ENCODE measurements at regions not wholly inside any gene's neighbourhood (a gene's known extent, or its start where the extent isn't known, plus 50 kb on each side); places are given as distances from the start of the nearest gene placed in this dataset.
"Not testable (repeated sequence)": the region's sequence is repeated elsewhere in the genome, so short reads cannot be mapped to it uniquely, and the experiment has no call there.

DNA sequence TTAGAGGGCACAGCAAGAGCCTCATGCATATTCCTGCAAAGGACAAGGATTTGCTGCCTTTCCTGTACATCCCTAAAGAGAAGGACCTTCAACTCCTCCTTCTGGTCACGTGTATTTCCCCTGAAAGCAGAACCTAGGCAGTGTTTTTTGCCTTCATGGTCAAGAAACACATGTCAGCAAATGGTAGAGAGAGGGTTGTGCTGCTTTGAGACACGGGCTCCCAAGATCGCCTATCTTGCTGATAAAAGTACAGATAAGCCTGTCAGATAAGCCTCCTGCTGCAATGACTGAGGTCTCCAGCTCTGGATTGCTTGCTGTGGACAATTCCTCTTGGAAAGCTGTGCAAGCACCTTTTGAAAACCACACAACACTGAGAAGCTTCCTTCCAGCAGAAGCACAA lies 580.8 kb downstream of the CBLN4 start:
- Mint-ChIP-seq H3K9me3 (peaks cover 0 to 9% (median 5%) of the 10 kb centered on the region in 8 donors), H3K4me1 (no peaks in the 10 kb centered on the region), H3K27me3 (peaks cover 0 to 2% of the 10 kb centered on the region in 2 donors), H3K36me3 (no peaks in the 10 kb centered on the region), H3K4me3 (no peak overlapping the region), H3K27ac (no peak overlapping the region)
- intact Hi-C loops (cut with micrococcal nuclease) = no loop called here
- DNase-seq = no peak
- no peak overlapping the region for H3K27ac ChIP-seq (ENCODE audit: low read depth, low read length)
- no peaks in the 10 kb centered on the region for H3K27me3 ChIP-seq (ENCODE audit: insufficient read depth, low read length)
- no peaks in the 10 kb centered on the region for H3K4me1 ChIP-seq (ENCODE audit: insufficient read depth, low read length)
- no peaks in the 10 kb centered on the region for H3K9me3 ChIP-seq (ENCODE audit: control insufficient read depth in 1 of 2, low read length in 2 of 2)
- H3K36me3 ChIP-seq (ENCODE audit: insufficient read depth, low read length) = no peaks in the 10 kb centered on the region
- H3K4me3 ChIP-seq (ENCODE audit: low read length in 2 of 2) = no peak overlapping the region
- ChIA-PET CTCF (ENCODE audit: partially characterized antibody) (no interaction called here), POLR2A (ENCODE audit: partially characterized antibody) (no interaction called here)

DNA sequence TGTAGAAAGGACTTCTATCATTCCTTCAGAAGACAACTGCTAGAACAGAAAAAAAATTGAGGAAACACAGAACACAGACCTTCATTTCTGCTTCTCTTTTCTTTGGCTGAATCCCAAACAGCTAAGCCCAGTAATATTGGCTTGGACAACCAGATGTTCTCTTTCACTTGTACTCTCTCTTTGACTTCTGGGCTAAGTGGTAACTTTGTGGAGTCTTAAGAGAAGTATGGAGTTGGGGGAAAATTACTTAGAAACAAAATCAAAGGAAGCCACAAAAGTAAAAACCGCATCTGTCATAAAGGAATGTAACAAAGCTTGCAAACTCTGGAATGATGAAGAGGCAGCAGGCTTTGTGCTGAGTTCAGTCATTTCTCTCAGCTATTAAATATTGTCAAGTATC lies 587.5 kb downstream of the CBLN4 start:
- Mint-ChIP-seq H3K4me1 (no peaks in the 10 kb centered on the region), H3K27me3 (no peaks in the 10 kb centered on the region), H3K36me3 (no peaks in the 10 kb centered on the region), H3K4me3 (no peak overlapping the region), H3K27ac (no peak overlapping the region), H3K9me3 (peaks cover 0 to 7% (median under 1%) of the 10 kb centered on the region in 8 donors)
- Histone ChIP-seq H3K27ac (ENCODE audit: low read depth, low read length) (no peak overlapping the region), H3K9me3 (ENCODE audit: control insufficient read depth in 1 of 2, low read length in 2 of 2) (no peaks in the 10 kb centered on the region), H3K27me3 (ENCODE audit: insufficient read depth, low read length) (no peaks in the 10 kb centered on the region), H3K4me3 (ENCODE audit: low read length in 2 of 2) (no peak overlapping the region), H3K4me1 (ENCODE audit: insufficient read depth, low read length) (no peaks in the 10 kb centered on the region), H3K36me3 (ENCODE audit: insufficient read depth, low read length) (no peaks in the 10 kb centered on the region)
- no peak for DNase-seq
- ChIA-PET CTCF (ENCODE audit: partially characterized antibody) (no interaction called here), POLR2A (ENCODE audit: partially characterized antibody) (no interaction called here)
- intact Hi-C loops (cut with micrococcal nuclease) = no loop called here

DNA sequence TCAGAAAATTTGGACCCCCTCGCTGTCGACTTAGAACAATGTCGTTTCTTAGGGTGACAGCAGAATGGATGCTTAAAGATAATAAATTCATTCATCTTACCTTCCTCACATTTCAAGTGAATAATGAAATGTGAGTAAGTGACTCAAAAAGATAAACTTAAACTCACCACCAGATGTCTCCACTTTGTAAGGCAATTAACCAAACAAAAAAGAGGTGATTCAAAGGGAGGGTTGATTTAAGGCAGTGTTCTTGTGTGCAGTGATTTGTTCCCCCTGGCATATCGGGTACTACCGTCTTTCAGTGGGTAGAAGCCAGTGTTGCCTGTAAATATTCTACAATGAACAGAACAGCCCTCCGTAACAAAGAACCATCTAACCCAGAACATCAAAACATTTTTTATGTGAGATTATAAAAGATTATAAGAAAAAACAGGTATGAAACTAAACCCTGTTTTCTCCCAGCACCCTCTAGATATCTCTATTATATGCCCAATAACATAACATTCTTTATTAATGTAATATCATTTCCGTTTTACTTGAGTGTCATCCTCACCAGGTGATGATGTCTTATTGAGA lies 589.7 kb downstream of the CBLN4 start:
- no peaks in the 10 kb centered on the region for H3K4me1 Mint-ChIP-seq
- ChIA-PET POLR2A (ENCODE audit: partially characterized antibody) (no interaction called here), CTCF (ENCODE audit: partially characterized antibody) (no interaction called here)
- intact Hi-C loops (cut with micrococcal nuclease) = no loop called here
- H3K4me3 Mint-ChIP-seq = no peak overlapping the region
- no peaks in the 10 kb centered on the region for H3K9me3 ChIP-seq (ENCODE audit: control insufficient read depth in 1 of 2, low read length in 2 of 2)
- H3K27me3 Mint-ChIP-seq = no peaks in the 10 kb centered on the region
- no peaks in the 10 kb centered on the region for H3K27me3 ChIP-seq (ENCODE audit: insufficient read depth, low read length)
- H3K9me3 Mint-ChIP-seq = peaks cover 0 to 9% (median under 1%) of the 10 kb centered on the region in 8 donors
- no peak for DNase-seq
- H3K27ac Mint-ChIP-seq = no peak overlapping the region
- H3K36me3 ChIP-seq (ENCODE audit: insufficient read depth, low read length) = no peaks in the 10 kb centered on the region
- no peaks in the 10 kb centered on the region for H3K4me1 ChIP-seq (ENCODE audit: insufficient read depth, low read length)
- no peak overlapping the region for H3K27ac ChIP-seq (ENCODE audit: low read depth, low read length)
- H3K36me3 Mint-ChIP-seq = no peaks in the 10 kb centered on the region
- no peak overlapping the region for H3K4me3 ChIP-seq (ENCODE audit: low read length in 2 of 2)

DNA sequence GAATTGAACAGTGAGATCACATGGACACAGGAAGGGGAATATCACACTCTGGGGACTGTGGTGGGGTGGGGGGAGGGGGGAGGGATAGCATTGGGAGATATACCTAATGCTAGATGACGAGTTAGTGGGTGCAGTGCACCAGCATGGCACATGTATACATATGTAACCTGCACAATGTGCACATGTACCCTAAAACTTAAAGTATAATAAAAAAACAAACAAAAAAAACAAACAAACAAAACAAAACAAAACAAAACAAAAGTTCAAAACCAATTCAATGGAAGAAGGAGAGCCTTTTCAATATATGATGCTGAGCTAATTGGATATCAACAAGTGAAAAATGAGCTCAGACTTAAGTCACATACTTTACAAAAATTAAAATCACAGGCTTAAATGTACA lies 592.8 kb downstream of the CBLN4 start:
- H3K36me3 ChIP-seq (ENCODE audit: insufficient read depth, low read length) = not testable (repeated sequence)

DNA sequence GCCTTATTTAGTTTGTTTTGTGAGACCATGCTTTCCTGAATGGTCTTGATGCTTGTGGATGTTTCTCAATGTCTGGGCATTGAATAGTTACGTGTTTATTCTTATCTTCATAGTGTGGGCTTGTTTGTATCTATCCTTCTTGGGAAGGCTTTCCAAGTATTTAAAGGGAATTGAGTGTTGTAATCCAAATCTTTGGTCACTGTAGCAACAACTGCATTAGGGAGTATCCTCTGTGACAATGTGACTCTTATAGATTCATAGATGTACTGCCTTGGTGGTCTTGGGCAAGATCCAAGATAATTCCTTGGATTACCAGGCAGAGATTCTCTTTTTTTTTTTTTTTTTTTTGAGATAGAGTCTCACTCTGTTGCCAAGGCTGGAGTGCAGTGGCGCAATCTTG lies 598.4 kb downstream of the CBLN4 start:
- Histone ChIP-seq H3K27me3 (ENCODE audit: insufficient read depth, low read length) (no peaks in the 10 kb centered on the region), H3K27ac (ENCODE audit: low read depth, low read length) (no peak overlapping the region), H3K36me3 (ENCODE audit: insufficient read depth, low read length) (no peaks in the 10 kb centered on the region), H3K4me1 (ENCODE audit: insufficient read depth, low read length) (no peaks in the 10 kb centered on the region), H3K9me3 (ENCODE audit: control insufficient read depth in 1 of 2, low read length in 2 of 2) (no peaks in the 10 kb centered on the region), H3K4me3 (ENCODE audit: low read length in 2 of 2) (no peak overlapping the region)
- ChIA-PET CTCF (ENCODE audit: partially characterized antibody) (no interaction called here), POLR2A (ENCODE audit: partially characterized antibody) (no interaction called here)
- intact Hi-C loops (cut with micrococcal nuclease) = no loop called here
- Mint-ChIP-seq H3K27me3 (no peaks in the 10 kb centered on the region), H3K36me3 (no peaks in the 10 kb centered on the region), H3K4me3 (no peak overlapping the region), H3K9me3 (peaks cover 0 to 17% (median 11%) of the 10 kb centered on the region in 8 donors), H3K4me1 (no peaks in the 10 kb centered on the region), H3K27ac (no peak overlapping the region)
- DNase-seq = no peak

More for the DNA sequence above, 592.8 kb downstream of the CBLN4 start:
- H3K4me1 Mint-ChIP-seq; H3K4me3 Mint-ChIP-seq; DNase-seq; H3K27ac ChIP-seq (ENCODE audit: low read depth, low read length); H3K9me3 Mint-ChIP-seq; H3K27me3 ChIP-seq (ENCODE audit: insufficient read depth, low read length); H3K9me3 ChIP-seq (ENCODE audit: control insufficient read depth in 1 of 2, low read length in 2 of 2); H3K4me1 ChIP-seq (ENCODE audit: insufficient read depth, low read length); H3K4me3 ChIP-seq (ENCODE audit: low read length in 2 of 2); POLR2A ChIA-PET (ENCODE audit: partially characterized antibody); H3K36me3 Mint-ChIP-seq; CTCF ChIA-PET (ENCODE audit: partially characterized antibody); intact Hi-C loops (cut with micrococcal nuclease); H3K27me3 Mint-ChIP-seq; H3K27ac Mint-ChIP-seq: not testable (repeated sequence)

DNA sequence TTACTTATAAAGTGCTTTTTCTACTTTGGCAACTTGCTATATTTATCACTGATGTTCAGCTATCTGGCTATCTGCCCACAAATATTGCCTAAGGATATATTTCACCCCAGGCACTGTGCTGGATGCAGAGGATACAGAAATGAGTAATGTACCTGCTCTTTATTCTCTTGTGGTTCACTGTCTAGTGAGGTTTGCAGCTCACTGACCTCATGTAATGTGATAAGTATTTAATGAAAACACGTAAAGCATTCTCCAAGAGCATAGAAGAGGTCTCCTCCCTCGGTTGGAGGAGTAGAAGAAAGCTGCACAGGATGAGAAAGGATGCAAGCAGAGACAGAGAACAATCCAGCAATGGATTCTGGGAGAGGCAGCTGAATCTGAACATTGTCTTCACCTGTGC lies 610.7 kb downstream of the CBLN4 start:
- H3K4me3 Mint-ChIP-seq = no peak overlapping the region
- no peaks in the 10 kb centered on the region for H3K27me3 ChIP-seq (ENCODE audit: insufficient read depth, low read length)

DNA sequence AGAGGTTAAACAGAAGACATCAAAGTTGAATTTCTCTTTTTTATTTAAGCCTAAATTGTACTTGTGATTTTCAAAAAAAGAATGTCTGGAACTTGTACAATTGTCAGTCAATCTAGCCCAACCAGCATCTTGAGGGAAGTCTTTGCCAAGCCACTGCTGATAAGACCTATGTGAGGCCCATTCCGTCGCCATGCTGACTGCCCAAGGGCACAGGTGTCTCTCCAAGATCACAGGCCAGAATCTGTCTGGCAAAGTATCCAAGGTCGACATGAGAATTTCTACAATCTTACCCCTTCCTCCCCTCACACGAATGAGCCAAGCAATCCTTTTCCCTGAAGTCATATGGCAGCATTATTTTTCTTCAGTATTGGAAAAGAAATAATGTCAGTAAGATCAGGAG lies 614.5 kb downstream of the CBLN4 start:
- Mint-ChIP-seq H3K27me3 (no peaks in the 10 kb centered on the region), H3K27ac (no peak overlapping the region), H3K4me3 (no peak overlapping the region), H3K9me3 (peaks cover 3 to 22% (median 10%) of the 10 kb centered on the region in 8 donors), H3K4me1 (no peaks in the 10 kb centered on the region), H3K36me3 (no peaks in the 10 kb centered on the region)
- H3K27me3 ChIP-seq (ENCODE audit: insufficient read depth, low read length) = no peaks in the 10 kb centered on the region
- POLR2A ChIA-PET (ENCODE audit: partially characterized antibody) = no interaction called here
- no peaks in the 10 kb centered on the region for H3K4me1 ChIP-seq (ENCODE audit: insufficient read depth, low read length)
- intact Hi-C loops (cut with micrococcal nuclease) = no loop called here
- H3K36me3 ChIP-seq (ENCODE audit: insufficient read depth, low read length) = no peaks in the 10 kb centered on the region
- no peak for DNase-seq
- no peak overlapping the region for H3K4me3 ChIP-seq (ENCODE audit: low read length in 2 of 2)
- no peak overlapping the region for H3K27ac ChIP-seq (ENCODE audit: low read depth, low read length)
- no peaks in the 10 kb centered on the region for H3K9me3 ChIP-seq (ENCODE audit: control insufficient read depth in 1 of 2, low read length in 2 of 2)
- CTCF ChIA-PET (ENCODE audit: partially characterized antibody) = no interaction called here

More for the DNA sequence above, 610.7 kb downstream of the CBLN4 start:
- H3K9me3 ChIP-seq (ENCODE audit: control insufficient read depth in 1 of 2, low read length in 2 of 2) = no peaks in the 10 kb centered on the region
- CTCF ChIA-PET (ENCODE audit: partially characterized antibody) = no interaction called here
- no peak overlapping the region for H3K27ac ChIP-seq (ENCODE audit: low read depth, low read length)
- no peak for DNase-seq
- H3K4me3 ChIP-seq (ENCODE audit: low read length in 2 of 2) = no peak overlapping the region
- Mint-ChIP-seq H3K27ac (no peak overlapping the region), H3K4me1 (no peaks in the 10 kb centered on the region), H3K9me3 (peaks cover 0 to 14% (median 9%) of the 10 kb centered on the region in 8 donors), H3K27me3 (no peaks in the 10 kb centered on the region), H3K36me3 (no peaks in the 10 kb centered on the region)
- intact Hi-C loops (cut with micrococcal nuclease) = no loop called here
- H3K4me1 ChIP-seq (ENCODE audit: insufficient read depth, low read length) = no peaks in the 10 kb centered on the region
- POLR2A ChIA-PET (ENCODE audit: partially characterized antibody) = no interaction called here
- no peaks in the 10 kb centered on the region for H3K36me3 ChIP-seq (ENCODE audit: insufficient read depth, low read length)

DNA sequence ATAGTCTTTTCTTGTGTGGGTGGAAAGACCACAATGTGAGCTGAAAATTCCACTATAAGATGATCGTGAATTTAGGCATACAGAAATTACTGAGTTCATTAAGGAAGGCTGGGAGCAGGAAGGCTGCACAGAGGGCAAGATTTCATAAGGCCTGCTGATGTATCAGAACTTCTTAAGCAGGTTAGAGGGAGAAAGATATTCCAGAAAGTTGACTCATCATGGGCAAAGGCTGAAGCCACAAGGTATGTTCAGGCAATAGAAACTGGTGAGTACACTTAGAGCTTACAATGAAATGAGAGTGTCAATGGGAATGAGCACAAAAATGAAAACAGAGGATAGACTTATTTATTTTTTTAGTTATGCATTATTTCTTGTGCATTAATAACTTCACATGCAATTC lies 618.6 kb downstream of the CBLN4 start:
- Histone ChIP-seq H3K36me3 (ENCODE audit: insufficient read depth, low read length) (no peaks in the 10 kb centered on the region), H3K4me3 (ENCODE audit: low read length in 2 of 2) (no peak overlapping the region), H3K4me1 (ENCODE audit: insufficient read depth, low read length) (no peaks in the 10 kb centered on the region), H3K27me3 (ENCODE audit: insufficient read depth, low read length) (no peaks in the 10 kb centered on the region), H3K9me3 (ENCODE audit: control insufficient read depth in 1 of 2, low read length in 2 of 2) (no peaks in the 10 kb centered on the region), H3K27ac (ENCODE audit: low read depth, low read length) (no peak overlapping the region)
- intact Hi-C loops (cut with micrococcal nuclease) = no loop called here
- DNase-seq = no peak
- CTCF ChIA-PET (ENCODE audit: partially characterized antibody) = no interaction called here
- peaks cover 2 to 20% (median 8%) of the 10 kb centered on the region in 8 donors for H3K9me3 Mint-ChIP-seq
- H3K27me3 Mint-ChIP-seq = no peaks in the 10 kb centered on the region
- no peaks in the 10 kb centered on the region for H3K36me3 Mint-ChIP-seq
- no peaks in the 10 kb centered on the region for H3K4me1 Mint-ChIP-seq
- POLR2A ChIA-PET (ENCODE audit: partially characterized antibody) = no interaction called here
- no peak overlapping the region for H3K27ac Mint-ChIP-seq
- H3K4me3 Mint-ChIP-seq = no peak overlapping the region
